Subcutaneous abdominal adipose tissue (tissue), 5 donors: ENCODE measurements at regions not wholly inside any gene's neighbourhood (a gene's known extent, or its start where the extent isn't known, plus 50 kb on each side); places are given as distances from the start of the nearest gene placed in this dataset.

Experiments
- H3K27ac ChIP-seq: one replicate; pipeline ENCODE4 v1.7.0; 2013; ENCODE audit warnings: low read depth, mild to moderate bottlenecking, inconsistent platforms, low read length, moderate library complexity
- H3K27me3 ChIP-seq, 5 donors: one replicate each; pipeline ENCODE4 v1.7.0; 2013; ENCODE audit warnings: low read length in 5 of 5, inconsistent platforms in 1 of 5; ENCODE audit not compliant: control insufficient read depth in 5 of 5, insufficient read depth in 4 of 5
- H3K36me3 ChIP-seq, 5 donors: one replicate each; pipeline ENCODE4 v1.7.0; 2013; ENCODE audit warnings: low read length in 5 of 5; ENCODE audit not compliant: control insufficient read depth in 5 of 5, insufficient read depth in 5 of 5
- H3K4me1 ChIP-seq, 5 donors: one replicate each; pipeline ENCODE4 v1.7.0; 2013; ENCODE audit warnings: low read length in 5 of 5, mild to moderate bottlenecking in 3 of 5, moderate library complexity in 1 of 5; ENCODE audit not compliant: control insufficient read depth in 5 of 5, insufficient read depth in 5 of 5
- H3K4me3 ChIP-seq, 5 donors: one replicate each; pipeline ENCODE4 v1.7.0; 2013; ENCODE audit warnings: low read length in 5 of 5, low read depth in 1 of 5
- H3K9ac ChIP-seq, 5 donors: one replicate each; pipeline ENCODE4 v1.7.0; 2013; ENCODE audit warnings: low read length in 5 of 5, mild to moderate bottlenecking in 4 of 5, moderate library complexity in 3 of 5
- H3K9me3 ChIP-seq, 5 donors: one replicate each; pipeline ENCODE4 v1.7.0; 2013; ENCODE audit warnings: low read length in 5 of 5; ENCODE audit not compliant: control insufficient read depth in 5 of 5
- donor health status: healthy.
- donor health status: healthy.
- donor health status: healthy.
- donor health status: healthy.
- donor health status: healthy.

DNA sequence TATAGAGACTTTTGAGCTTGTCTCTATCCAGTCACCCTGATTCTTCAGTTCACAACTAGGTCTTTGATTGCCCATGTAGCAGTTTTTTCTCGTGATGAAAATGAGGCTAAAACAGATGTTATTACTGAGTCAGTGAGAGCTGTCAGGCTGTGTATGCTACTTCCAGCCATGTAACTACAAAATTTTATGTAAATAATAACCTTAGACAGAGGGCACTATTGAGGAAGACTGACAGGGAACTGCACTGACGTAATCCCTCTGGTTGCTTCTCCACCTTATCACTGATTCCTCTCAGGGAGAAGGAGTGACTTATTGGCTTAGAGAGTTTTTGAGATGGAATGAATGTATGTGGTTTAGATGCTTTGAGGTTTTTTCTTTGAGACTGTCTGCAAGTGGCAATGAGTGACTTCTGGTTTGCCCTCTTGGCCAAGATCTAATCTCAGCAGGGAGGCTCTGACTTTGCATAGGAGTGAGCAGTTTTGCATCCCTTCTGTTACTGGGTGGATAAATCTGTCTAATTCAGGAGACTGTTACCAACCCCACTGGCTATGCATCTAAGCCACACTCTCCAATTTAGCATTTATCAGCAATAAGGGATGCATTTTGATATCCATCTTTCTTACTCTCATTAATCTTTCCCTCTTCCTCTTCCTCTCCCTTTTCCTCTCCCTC, 555.2 kb upstream of the FANCL start:
- Histone ChIP-seq H3K36me3 (no peaks in the 10 kb centered on the region), H3K9ac (no peak overlapping the region), H3K27ac (no peak overlapping the region), H3K4me3 (no peak overlapping the region), H3K4me1 (no peaks in the 10 kb centered on the region), H3K9me3 (no peaks in the 10 kb centered on the region), H3K27me3 (peaks cover 0 to 2% (median 0%) of the 10 kb centered on the region in 5 donors)

DNA sequence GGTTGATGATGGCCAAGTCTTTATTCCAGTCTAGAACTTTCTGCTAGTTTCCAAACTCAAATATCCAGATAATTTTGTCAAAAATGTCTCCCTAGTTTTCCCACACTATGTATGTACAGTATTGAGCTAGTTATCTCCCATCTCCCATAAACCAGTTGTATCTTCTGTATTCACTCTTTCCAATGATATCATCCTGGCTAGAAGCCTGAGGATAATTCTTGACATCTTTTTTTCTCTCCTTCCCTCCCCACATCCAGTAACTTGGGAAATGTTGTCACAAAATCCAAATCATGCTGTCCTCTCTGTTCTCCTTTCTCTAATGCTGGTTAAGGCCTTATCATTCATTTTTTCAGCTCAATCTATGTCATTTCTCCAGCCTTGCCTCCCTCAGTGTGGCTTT, 553.8 kb upstream of the FANCL start:
- no peaks in the 10 kb centered on the region for H3K4me1 ChIP-seq
- no peak overlapping the region for H3K27ac ChIP-seq
- peaks cover 0 to 2% (median 0%) of the 10 kb centered on the region in 5 donors for H3K27me3 ChIP-seq
- H3K36me3 ChIP-seq = no peaks in the 10 kb centered on the region
- H3K4me3 ChIP-seq = no peak overlapping the region
- H3K9me3 ChIP-seq = no peaks in the 10 kb centered on the region
- no peak overlapping the region for H3K9ac ChIP-seq

DNA sequence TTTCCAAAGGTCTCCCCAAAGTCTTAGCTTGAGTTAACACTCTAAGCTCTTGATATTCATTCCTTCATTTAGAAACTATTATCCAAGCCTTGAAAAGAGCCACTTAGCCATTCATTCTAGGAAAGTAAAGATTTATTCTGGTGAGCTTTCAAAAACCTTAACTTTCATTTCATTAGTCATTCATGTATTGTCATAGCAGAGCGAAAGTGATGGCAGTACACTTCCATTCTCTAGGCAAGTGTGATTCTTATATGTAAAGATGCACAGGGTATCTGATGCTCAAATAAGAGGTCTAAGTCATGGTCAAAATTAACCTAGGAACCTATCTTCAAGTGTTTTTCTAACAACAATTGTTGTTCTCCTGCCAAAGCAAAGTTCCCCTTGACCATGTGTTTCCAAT, 553.0 kb upstream of the FANCL start:
- H3K4me1 ChIP-seq = no peaks in the 10 kb centered on the region
- no peak overlapping the region for H3K9ac ChIP-seq
- H3K27me3 ChIP-seq = peaks cover 0 to 2% (median 0%) of the 10 kb centered on the region in 5 donors
- no peaks in the 10 kb centered on the region for H3K36me3 ChIP-seq
- H3K27ac ChIP-seq = no peak overlapping the region
- H3K9me3 ChIP-seq = no peaks in the 10 kb centered on the region
- H3K4me3 ChIP-seq = no peak overlapping the region

DNA sequence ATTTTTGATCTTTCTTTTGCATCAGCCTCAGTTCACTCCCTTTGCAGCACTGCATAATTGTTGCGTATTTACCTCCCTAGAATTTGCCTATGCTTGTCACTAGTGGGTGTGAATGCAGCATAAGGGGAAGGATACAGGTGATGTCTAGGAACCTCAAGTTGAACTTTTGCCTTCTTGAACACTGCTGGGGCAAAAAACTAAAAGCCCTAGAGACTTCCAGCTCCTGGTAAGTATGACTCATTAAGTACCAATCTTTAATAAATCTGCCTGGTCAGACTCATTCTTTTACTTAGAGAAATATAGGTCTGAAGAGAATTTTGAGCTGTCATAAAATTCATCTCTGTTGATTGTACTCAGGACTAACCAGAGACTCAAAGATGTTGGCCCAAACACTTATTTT, 547.3 kb upstream of the FANCL start:
- Histone ChIP-seq H3K4me3 (no peak overlapping the region), H3K27ac (no peak overlapping the region), H3K9me3 (no peaks in the 10 kb centered on the region), H3K36me3 (no peaks in the 10 kb centered on the region), H3K4me1 (no peaks in the 10 kb centered on the region), H3K27me3 (no peaks in the 10 kb centered on the region), H3K9ac (no peak overlapping the region)

DNA sequence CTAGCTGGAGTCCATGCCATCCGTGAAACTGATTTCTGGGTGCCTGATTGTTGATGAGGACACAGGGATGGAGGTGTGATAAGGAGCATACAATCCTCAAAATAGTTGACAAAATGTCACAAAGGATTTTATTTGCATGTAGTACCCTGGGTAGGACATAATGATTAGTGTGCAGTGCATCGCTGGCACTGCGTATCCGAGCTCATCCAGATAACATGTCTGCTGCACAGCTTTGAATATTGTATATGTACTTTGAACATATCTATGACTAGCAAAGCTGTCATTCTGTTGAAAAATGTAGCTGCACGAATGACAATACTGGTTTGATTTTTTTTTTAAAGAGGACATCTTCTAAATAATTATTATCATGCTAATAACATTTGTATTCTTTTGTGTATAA, 529.7 kb upstream of the FANCL start:
- Histone ChIP-seq H3K27me3 (peaks cover 0 to 7% (median 0%) of the 10 kb centered on the region in 5 donors), H3K4me3 (no peak overlapping the region), H3K4me1 (no peaks in the 10 kb centered on the region), H3K9me3 (no peaks in the 10 kb centered on the region), H3K27ac (no peak overlapping the region), H3K36me3 (no peaks in the 10 kb centered on the region), H3K9ac (no peak overlapping the region)

DNA sequence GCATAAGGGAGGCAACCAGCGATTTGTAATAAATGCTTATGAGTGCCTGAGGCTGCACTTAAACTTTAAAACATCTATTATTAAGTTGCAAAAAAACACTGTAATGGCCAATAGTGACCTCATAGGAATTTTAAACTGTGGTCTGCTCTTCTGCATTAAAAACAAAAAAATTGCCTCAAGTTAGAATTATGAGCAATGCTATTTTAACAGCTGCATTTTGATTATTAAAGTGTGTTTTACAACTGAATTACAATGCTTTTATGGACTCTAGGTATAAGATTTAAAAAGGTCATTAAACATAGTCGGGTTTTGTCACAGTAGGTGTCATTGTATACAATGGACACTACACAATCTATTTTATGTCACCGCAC, 528.7 kb upstream of the FANCL start:
- Histone ChIP-seq H3K36me3 (no peaks in the 10 kb centered on the region), H3K9ac (no peak overlapping the region), H3K27ac (no peak overlapping the region), H3K4me3 (no peak overlapping the region), H3K4me1 (no peaks in the 10 kb centered on the region), H3K9me3 (no peaks in the 10 kb centered on the region), H3K27me3 (peaks cover 0 to 7% (median 0%) of the 10 kb centered on the region in 5 donors)

DNA sequence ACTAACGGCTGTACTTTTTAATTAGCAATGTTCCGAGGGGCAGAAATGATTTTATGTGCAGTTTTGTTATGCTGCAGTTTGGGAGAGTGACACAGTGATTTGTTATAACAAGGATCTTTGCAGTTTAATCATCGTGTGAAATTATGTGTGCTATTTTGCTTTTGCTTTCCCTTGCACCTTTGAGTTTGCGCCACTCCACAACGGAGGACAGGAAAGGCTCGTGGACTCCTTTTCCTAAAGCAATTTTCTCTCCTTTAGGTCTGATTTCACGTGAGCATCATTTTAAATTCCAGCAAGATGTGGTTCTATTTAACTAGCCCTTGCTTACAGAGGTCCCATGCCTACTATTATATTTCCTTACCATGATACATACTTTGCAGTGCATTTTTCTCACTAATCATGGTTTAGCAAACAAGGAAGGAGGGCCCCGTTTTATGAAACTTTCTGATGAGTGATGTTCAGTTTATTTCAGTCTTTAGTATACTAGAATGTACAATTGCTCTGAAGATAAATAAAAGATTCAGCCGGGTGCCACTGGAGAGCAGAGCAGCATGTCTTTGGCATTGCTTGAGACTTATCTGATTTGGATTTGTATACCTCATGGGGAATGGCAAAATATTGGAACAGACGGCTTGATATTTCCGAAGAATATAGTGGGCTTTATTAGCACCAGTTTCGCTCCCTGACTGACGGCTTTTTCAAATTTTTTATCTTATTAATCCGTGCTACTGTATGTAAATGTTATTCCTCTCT, 528.2 kb upstream of the FANCL start:
- Histone ChIP-seq H3K9ac (no peak overlapping the region), H3K27me3 (peaks cover 0 to 7% (median 0%) of the 10 kb centered on the region in 5 donors), H3K4me3 (no peak overlapping the region), H3K27ac (no peak overlapping the region), H3K36me3 (no peaks in the 10 kb centered on the region), H3K4me1 (no peaks in the 10 kb centered on the region), H3K9me3 (no peaks in the 10 kb centered on the region)

DNA sequence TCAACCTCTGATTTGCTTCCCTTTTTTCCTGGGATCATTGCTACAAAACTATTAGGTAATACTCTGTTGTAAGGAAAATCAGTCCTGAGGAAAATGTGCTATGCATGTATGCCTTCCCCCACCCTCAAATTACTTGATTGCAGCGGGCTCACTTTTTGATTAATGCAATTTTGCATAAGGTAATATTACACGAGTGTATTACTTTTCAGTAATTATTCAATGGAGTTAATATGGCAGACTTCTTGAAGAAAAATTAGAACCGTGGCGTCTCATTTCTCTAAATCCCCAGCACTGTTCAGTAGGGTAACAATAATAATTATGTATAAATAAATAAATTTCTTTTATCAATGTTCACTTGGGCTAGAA, 527.6 kb upstream of the FANCL start:
- H3K4me1 ChIP-seq = no peaks in the 10 kb centered on the region
- H3K36me3 ChIP-seq = no peaks in the 10 kb centered on the region
- no peak overlapping the region for H3K27ac ChIP-seq
- peaks cover 0 to 7% (median 0%) of the 10 kb centered on the region in 5 donors for H3K27me3 ChIP-seq
- no peak overlapping the region for H3K9ac ChIP-seq
- H3K9me3 ChIP-seq = no peaks in the 10 kb centered on the region
- H3K4me3 ChIP-seq = no peak overlapping the region

DNA sequence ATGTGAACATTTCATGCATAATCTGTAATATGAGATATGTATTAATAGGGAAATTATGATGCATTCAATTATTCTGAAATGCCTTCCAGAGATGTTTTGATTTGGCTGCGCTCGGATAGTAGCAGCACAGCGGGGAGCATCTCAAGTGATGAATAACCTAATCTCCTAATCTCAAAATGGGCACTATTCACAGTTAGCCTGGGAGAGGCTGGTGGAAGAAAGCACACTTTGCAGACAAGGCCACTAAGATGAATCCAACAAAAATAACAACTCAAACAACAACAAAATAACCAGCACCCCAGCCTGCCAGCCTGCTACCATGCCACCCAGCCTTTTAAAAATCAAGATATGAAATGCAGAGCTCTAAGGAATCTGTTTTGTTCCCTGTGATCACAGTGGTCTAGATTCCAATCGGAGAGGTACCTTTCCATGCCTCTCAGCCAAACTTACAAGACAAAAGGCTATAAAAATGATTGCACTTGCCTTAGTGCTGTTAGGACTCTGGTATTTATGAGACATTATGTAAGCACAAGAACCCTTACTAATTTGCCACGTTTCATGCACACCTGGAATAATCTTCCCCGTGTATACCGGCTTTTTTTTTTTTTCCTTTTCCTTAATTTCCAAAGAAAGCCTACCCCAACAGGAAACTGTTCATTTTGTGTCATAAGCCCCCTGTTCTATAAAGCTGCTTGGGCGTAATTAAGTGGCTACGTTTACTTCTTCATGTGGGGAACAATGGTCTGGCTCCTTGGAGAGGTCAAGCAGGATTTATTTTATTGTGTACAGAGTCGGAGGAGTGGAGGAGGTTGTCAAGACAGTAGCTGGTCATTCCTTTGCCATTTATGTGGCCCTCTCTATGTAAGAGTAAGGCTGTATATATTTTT, 526.9 kb upstream of the FANCL start:
- Histone ChIP-seq H3K9me3 (no peaks in the 10 kb centered on the region), H3K27me3 (peaks cover 0 to 4% (median 0%) of the 10 kb centered on the region in 5 donors), H3K36me3 (no peaks in the 10 kb centered on the region), H3K9ac (no peak overlapping the region), H3K27ac (no peak overlapping the region), H3K4me3 (no peak overlapping the region), H3K4me1 (no peaks in the 10 kb centered on the region)
